Suprapubic skin (tissue), 4 donors: ENCODE measurements at regions not wholly inside any gene's neighbourhood (a gene's known extent, or its start where the extent isn't known, plus 50 kb on each side); places are given as distances from the start of the nearest gene placed in this dataset.

Experiments used
- DNase-seq, 2 donors: peaks; one replicate each; pipeline ENCODE4 v3.0.0-alpha.2; 2019; ENCODE audit warnings: low spot score in 2 of 2
- H3K27ac ChIP-seq: fragments of 200-600 bp; sonication (generic); one replicate; pipeline ENCODE4 v1.5.1; 2019
- H3K27me3 ChIP-seq: fragments of 200-600 bp; sonication (generic); one replicate; pipeline ENCODE4 v1.5.1; 2019
- H3K36me3 ChIP-seq: fragments of 200-600 bp; sonication (generic); one replicate; pipeline ENCODE4 v1.5.1; 2019
- H3K4me1 ChIP-seq: fragments of 200-600 bp; sonication (generic); one replicate; pipeline ENCODE4 v1.5.1; 2019
- H3K4me3 ChIP-seq: fragments of 200-600 bp; sonication (generic); one replicate; pipeline ENCODE4 v1.5.1; 2019; ENCODE audit warnings: mild to moderate bottlenecking
- H3K9me3 ChIP-seq: fragments of 200-600 bp; sonication (generic); one replicate; pipeline ENCODE4 v1.5.1; 2019
- CTCF ChIP-seq, 2 donors: fragments of 200-600 bp in 1 of 2; fragments of 450-650 bp in 1 of 2; sonication (generic) in 1 of 2; IDR thresholded peaks; one replicate each; pipeline ENCODE4 v1.5.1; 2016 to 2019; ENCODE audit warnings: antibody characterized with exemption in 2 of 2, mild to moderate bottlenecking in 1 of 2, moderate library complexity in 1 of 2
- EP300 ChIP-seq: sonication (generic); formaldehyde crosslinking; IDR thresholded peaks from one replicate; pipeline ENCODE4 v1.6.1; 2017; ENCODE audit warnings: antibody characterized with exemption
- POLR2A ChIP-seq, 2 donors: fragments of 450-650 bp; IDR thresholded peaks; one replicate each; pipeline ENCODE4 v1.6.1; 2017; ENCODE audit warnings: antibody characterized with exemption in 2 of 2, mild to moderate bottlenecking in 2 of 2, moderate library complexity in 2 of 2
- POLR2AphosphoS5 ChIP-seq, 3 donors: sonication (generic); formaldehyde crosslinking; IDR thresholded peaks; one replicate each; pipeline ENCODE4 v1.6.1; 2017; ENCODE audit warnings: antibody characterized with exemption in 3 of 3
- WGBS: methylation state at CpG from one replicate; pipeline ENCODE4 v1.1.5; 2018; 5-methylcytosine and 5-hydroxymethylcytosine counted together

- TF ChIP-seq POLR2A (IDR thresholded peaks at IDR 0.05) (no peak), CTCF (IDR thresholded peaks at IDR 0.05) (no peak), EP300 (no peak), POLR2AphosphoS5 (IDR thresholded peaks at IDR 0.05) (no peak)
- H3K27ac ChIP-seq = no peak overlapping the region
- H3K36me3 ChIP-seq = no peaks in the 10 kb centered on the region
- H3K27me3 ChIP-seq = no peaks in the 10 kb centered on the region
- 47% methylated on average over 3 of the region's 3 CpGs for WGBS
- DNase-seq = no peak
- no peaks in the 10 kb centered on the region for H3K4me1 ChIP-seq
- H3K9me3 ChIP-seq = no peaks in the 10 kb centered on the region
- no peak overlapping the region for H3K4me3 ChIP-seq
Observed at GRCh38 chr10:10307551-10307950, 710.1 kb upstream of the CELF2 start.

DNA sequence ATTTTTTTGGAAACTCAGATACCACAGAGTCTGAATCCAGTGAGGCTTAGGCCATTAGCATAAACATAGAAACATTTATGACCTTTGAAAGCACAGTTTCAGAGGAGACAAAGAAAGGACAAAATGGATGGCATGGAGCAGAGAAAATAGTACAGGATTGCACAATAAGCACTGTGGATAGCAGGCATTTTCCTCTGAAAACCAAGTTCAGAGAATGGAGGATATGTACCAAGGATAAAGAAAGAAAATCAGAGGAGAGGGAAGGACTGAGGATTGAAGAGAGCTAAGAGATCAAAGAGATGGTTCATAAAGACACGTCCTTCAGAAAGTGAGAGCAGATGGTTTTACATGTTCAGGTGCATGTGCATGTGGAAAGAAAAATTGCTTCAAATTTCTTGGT is 707.2 kb upstream of the CELF2 start:
- Histone ChIP-seq H3K36me3 (no peaks in the 10 kb centered on the region), H3K9me3 (no peaks in the 10 kb centered on the region), H3K27me3 (no peaks in the 10 kb centered on the region), H3K27ac (no peak overlapping the region), H3K4me1 (no peaks in the 10 kb centered on the region), H3K4me3 (no peak overlapping the region)
- 81% methylated on average over 1 of the region's 1 CpG for WGBS
- DNase-seq = no peak
- TF ChIP-seq EP300 (no peak), POLR2A (IDR thresholded peaks at IDR 0.05) (no peak), CTCF (IDR thresholded peaks at IDR 0.05) (no peak), POLR2AphosphoS5 (IDR thresholded peaks at IDR 0.05) (no peak)

DNA sequence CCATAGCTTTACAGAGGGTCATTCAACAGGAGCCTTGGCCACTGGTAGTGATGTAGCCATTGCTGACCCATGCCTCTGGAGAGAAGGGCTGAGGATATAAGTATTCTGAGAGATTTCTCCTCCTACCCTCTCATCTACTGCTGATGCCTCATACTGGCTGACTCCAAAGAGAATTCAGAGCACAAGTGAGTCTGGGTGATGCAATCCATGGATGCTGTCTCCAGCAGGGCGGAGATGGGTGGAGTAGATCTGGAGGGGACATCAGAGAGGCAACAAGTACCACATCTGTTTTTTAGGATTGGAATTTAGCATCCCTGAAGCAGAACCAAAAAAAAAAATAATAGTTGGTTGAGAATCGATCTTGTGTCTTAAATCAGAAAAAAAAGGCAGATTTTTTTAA is 705.7 kb upstream of the CELF2 start:
- 67% methylated on average over 2 of the region's 2 CpGs for whole genome bisulfite sequencing
- Histone ChIP-seq H3K9me3 (no peaks in the 10 kb centered on the region), H3K27ac (no peak overlapping the region), H3K27me3 (no peaks in the 10 kb centered on the region), H3K4me1 (no peaks in the 10 kb centered on the region), H3K36me3 (no peaks in the 10 kb centered on the region), H3K4me3 (no peak overlapping the region)
- no peak for TF ChIP-seq CTCF (IDR thresholded peaks at IDR 0.05)
- no peak for TF ChIP-seq POLR2AphosphoS5 (IDR thresholded peaks at IDR 0.05)
- TF ChIP-seq POLR2A (IDR thresholded peaks at IDR 0.05) = no peak
- no peak for TF ChIP-seq EP300
- no peak for DNase-seq

DNA sequence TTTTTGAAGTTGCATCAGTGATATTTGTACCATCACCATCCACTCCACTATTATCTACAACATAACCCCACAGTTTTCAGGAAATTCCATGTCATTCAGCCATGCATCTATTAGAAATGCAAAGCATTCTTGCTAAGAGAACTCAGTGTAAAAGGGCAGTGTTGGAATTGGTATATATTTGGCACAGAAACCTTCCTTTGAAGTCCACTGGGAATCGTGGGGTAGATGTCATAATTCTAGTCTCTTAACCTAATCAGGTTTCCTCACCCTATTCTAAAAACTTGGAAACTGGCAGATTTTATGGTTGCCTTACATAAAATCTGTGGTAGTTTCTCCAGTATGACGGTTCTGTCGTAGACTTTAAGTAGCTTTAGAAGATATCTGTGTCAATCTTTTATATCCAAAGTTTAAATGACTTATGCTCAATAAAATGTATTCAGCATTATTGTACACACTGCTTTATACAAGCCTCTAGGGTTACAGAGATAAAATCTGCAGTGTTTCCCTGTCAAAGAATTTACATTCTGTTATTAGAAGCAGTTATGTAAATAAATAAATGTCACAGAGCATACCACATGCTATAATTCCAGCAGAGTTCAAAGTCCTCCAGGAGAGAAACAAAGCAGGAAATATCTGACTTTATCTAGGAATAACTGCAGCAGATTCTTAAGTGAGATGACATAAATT is 704.4 kb upstream of the CELF2 start:
- no peak overlapping the region for H3K27ac ChIP-seq
- no peaks in the 10 kb centered on the region for H3K27me3 ChIP-seq
- DNase-seq = no peak
- TF ChIP-seq POLR2AphosphoS5 (IDR thresholded peaks at IDR 0.05) (no peak), POLR2A (IDR thresholded peaks at IDR 0.05) (no peak), CTCF (IDR thresholded peaks at IDR 0.05) (no peak), EP300 (no peak)
- 39% methylated on average over 3 of the region's 3 CpGs for WGBS
- no peaks in the 10 kb centered on the region for H3K9me3 ChIP-seq
- H3K4me3 ChIP-seq = no peak overlapping the region
- H3K4me1 ChIP-seq = no peaks in the 10 kb centered on the region
- no peaks in the 10 kb centered on the region for H3K36me3 ChIP-seq

DNA sequence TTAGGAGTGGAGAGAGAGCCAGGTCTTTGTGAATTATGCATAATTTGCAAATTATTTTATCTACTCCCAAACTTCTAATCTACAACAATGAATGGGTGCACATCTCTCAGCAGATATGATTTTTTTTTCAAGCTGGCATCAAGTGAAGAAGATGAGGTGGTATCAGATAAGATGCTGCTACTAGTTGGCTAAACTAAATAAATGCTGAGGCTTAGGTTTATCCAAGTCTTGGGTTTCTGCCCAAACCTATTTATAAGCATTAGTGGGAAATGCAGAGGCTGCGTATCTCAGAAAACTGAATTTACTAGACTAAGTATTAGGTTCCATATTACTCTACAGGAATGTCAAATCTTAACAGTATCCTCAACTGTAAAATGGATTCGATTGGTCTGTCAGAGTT is 703.0 kb upstream of the CELF2 start:
- no peaks in the 10 kb centered on the region for H3K27me3 ChIP-seq
- no peaks in the 10 kb centered on the region for H3K9me3 ChIP-seq
- H3K4me3 ChIP-seq = no peak overlapping the region
- 95% methylated on average over 2 of the region's 2 CpGs for WGBS
- TF ChIP-seq CTCF (IDR thresholded peaks at IDR 0.05) (no peak), EP300 (no peak), POLR2AphosphoS5 (IDR thresholded peaks at IDR 0.05) (no peak), POLR2A (IDR thresholded peaks at IDR 0.05) (no peak)
- no peaks in the 10 kb centered on the region for H3K36me3 ChIP-seq
- no peaks in the 10 kb centered on the region for H3K4me1 ChIP-seq
- H3K27ac ChIP-seq = no peak overlapping the region
- no peak for DNase-seq
